ENCODE measurements at regions not wholly inside any gene's neighbourhood (a gene's known extent, or its start where the extent isn't known, plus 50 kb on each side); places are given as distances from the start of the nearest gene placed in this dataset.

DNA sequence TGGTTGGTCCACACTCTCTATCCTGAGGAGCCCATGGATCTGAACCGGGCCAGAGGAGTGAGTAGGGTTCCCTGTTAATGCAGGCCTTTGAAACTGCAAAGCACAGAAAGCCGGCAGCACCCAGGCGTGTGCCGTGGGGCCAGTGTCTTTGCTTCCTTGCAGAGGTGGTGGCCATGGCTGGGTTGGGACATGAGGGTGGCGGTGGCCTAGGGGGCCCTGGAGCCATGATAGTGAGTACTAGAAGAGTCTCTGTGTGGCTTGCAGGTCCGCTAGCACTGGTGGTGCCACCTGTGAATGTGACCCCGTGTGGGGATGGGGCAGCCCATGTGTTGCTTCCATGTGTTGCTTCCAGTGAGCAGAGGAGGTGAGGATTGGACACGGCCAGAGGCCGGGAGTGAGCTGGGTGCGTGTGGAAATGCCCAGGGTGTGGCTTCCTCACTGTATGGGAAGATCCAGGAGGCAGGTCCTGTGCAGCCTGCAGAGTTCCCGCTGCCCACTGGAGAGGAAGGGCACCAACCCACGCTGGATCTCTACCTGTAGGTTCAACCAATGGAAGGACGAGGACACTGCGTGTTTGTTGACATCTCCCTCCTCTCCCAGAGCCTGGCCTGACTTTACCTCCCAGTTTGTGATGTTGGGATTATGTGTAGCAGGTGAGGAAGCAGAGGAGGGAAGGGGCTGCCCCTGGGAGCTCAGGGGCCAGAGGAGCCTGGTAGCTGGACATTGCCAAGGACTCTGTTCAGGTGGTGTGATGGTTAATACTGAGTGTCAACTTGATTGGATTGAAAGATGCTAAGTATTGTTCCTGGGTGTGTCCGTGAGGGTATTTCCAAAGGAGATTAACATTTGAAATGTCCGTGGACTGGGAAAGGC, 796.6 kb downstream of the TBC1D22A start:
- TF ChIP-seq SIN3A (IDR thresholded peaks at IDR 0.05; ENCODE audit: borderline replicate concordance, insufficient read depth, low read depth, low read length) (no peak), POLR2AphosphoS5 (IDR thresholded peaks at IDR 0.05; ENCODE audit: low read depth, low read length) (no peak), TCF7L2 (IDR thresholded peaks at IDR 0.05; ENCODE audit: low read depth, low read length) (no peak)
- TF ChIP-seq, protein P1, sequence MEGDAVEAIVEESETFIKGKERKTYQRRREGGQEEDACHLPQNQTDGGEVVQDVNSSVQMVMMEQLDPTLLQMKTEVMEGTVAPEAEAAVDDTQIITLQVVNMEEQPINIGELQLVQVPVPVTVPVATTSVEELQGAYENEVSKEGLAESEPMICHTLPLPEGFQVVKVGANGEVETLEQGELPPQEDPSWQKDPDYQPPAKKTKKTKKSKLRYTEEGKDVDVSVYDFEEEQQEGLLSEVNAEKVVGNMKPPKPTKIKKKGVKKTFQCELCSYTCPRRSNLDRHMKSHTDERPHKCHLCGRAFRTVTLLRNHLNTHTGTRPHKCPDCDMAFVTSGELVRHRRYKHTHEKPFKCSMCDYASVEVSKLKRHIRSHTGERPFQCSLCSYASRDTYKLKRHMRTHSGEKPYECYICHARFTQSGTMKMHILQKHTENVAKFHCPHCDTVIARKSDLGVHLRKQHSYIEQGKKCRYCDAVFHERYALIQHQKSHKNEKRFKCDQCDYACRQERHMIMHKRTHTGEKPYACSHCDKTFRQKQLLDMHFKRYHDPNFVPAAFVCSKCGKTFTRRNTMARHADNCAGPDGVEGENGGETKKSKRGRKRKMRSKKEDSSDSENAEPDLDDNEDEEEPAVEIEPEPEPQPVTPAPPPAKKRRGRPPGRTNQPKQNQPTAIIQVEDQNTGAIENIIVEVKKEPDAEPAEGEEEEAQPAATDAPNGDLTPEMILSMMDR (IDR thresholded peaks at IDR 0.05): no peak
- TF ChIP-seq, protein P2, sequence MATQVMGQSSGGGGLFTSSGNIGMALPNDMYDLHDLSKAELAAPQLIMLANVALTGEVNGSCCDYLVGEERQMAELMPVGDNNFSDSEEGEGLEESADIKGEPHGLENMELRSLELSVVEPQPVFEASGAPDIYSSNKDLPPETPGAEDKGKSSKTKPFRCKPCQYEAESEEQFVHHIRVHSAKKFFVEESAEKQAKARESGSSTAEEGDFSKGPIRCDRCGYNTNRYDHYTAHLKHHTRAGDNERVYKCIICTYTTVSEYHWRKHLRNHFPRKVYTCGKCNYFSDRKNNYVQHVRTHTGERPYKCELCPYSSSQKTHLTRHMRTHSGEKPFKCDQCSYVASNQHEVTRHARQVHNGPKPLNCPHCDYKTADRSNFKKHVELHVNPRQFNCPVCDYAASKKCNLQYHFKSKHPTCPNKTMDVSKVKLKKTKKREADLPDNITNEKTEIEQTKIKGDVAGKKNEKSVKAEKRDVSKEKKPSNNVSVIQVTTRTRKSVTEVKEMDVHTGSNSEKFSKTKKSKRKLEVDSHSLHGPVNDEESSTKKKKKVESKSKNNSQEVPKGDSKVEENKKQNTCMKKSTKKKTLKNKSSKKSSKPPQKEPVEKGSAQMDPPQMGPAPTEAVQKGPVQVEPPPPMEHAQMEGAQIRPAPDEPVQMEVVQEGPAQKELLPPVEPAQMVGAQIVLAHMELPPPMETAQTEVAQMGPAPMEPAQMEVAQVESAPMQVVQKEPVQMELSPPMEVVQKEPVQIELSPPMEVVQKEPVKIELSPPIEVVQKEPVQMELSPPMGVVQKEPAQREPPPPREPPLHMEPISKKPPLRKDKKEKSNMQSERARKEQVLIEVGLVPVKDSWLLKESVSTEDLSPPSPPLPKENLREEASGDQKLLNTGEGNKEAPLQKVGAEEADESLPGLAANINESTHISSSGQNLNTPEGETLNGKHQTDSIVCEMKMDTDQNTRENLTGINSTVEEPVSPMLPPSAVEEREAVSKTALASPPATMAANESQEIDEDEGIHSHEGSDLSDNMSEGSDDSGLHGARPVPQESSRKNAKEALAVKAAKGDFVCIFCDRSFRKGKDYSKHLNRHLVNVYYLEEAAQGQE (IDR thresholded peaks at IDR 0.05; ENCODE audit: insufficient read depth in 1 of 2, low read depth in 2 of 2, low read length in 1 of 2): no peak
- in situ Hi-C loops (cut with HindIII; ENCODE audit: low pct_unique_long_range_greater_than_20kb, low sequenced_read_pairs): no loop called here

GRCh38 chr22:47556473-47556872, 794.0 kb downstream of the TBC1D22A start:
- Histone ChIP-seq H3K36me3 (ENCODE audit: control insufficient read depth, insufficient read depth, low read length) (no peaks in the 10 kb centered on the region), H3K9me3 (ENCODE audit: control insufficient read depth, insufficient read depth, low read depth, low read length) (no peaks in the 10 kb centered on the region), H3K27ac (ENCODE audit: low read length) (no peak overlapping the region), H3K4me3 (ENCODE audit: low read depth in 2 of 2, low read length in 2 of 2) (no peak overlapping the region), H3K4me1 (ENCODE audit: control insufficient read depth, insufficient read depth, low read length) (no peaks in the 10 kb centered on the region), H3K27me3 (ENCODE audit: control insufficient read depth, insufficient read depth, low read length) (no peaks in the 10 kb centered on the region)
- ATAC-seq: no peak
- ChIA-PET POLR2A (no interaction called here), CTCF (no interaction called here)
- no peak for DNase-seq (ENCODE audit: low read depth, low spot score)
- BruUV-seq (replicated peaks): no TSS peak
- in situ Hi-C loops (cut with HindIII; ENCODE audit: low pct_unique_long_range_greater_than_20kb, low sequenced_read_pairs) (no loop called here), intact Hi-C loops (cut with micrococcal nuclease; ENCODE audit: unreplicated experiment) (no loop called here)
- TF ChIP-seq, protein P1 (IDR thresholded peaks at IDR 0.05): no peak
- TF ChIP-seq POLR2AphosphoS5 (IDR thresholded peaks at IDR 0.05; ENCODE audit: low read depth, low read length): no peak
- TF ChIP-seq, protein P2 (IDR thresholded peaks at IDR 0.05; ENCODE audit: insufficient read depth in 1 of 2, low read depth in 2 of 2, low read length in 1 of 2): no peak
- TF ChIP-seq TCF7L2 (IDR thresholded peaks at IDR 0.05; ENCODE audit: low read depth, low read length): no peak
- TF ChIP-seq SIN3A (IDR thresholded peaks at IDR 0.05; ENCODE audit: borderline replicate concordance, insufficient read depth, low read depth, low read length): no peak

More for the DNA sequence above, 796.6 kb downstream of the TBC1D22A start:
- Histone ChIP-seq H3K27me3 (ENCODE audit: control insufficient read depth, insufficient read depth, low read length) (no peaks in the 10 kb centered on the region), H3K4me3 (ENCODE audit: low read depth in 2 of 2, low read length in 2 of 2) (no peak overlapping the region), H3K36me3 (ENCODE audit: control insufficient read depth, insufficient read depth, low read length) (no peaks in the 10 kb centered on the region), H3K4me1 (ENCODE audit: control insufficient read depth, insufficient read depth, low read length) (no peaks in the 10 kb centered on the region), H3K9me3 (ENCODE audit: control insufficient read depth, insufficient read depth, low read depth, low read length) (no peaks in the 10 kb centered on the region), H3K27ac (ENCODE audit: low read length) (no peak overlapping the region)
- intact Hi-C loops (cut with micrococcal nuclease; ENCODE audit: unreplicated experiment): no loop called here
- ChIA-PET POLR2A (no interaction called here), CTCF (no interaction called here)
- no TSS peak for BruUV-seq (replicated peaks)
- no peak for ATAC-seq
- no peak for DNase-seq (ENCODE audit: low read depth, low spot score)

Data from Panc1 (cell line).